Activated CD4-positive, alpha-beta T cell treated with anti-CD3 and anti-CD28 coated beads for 36 hours (primary cell): ENCODE measurements at regions not wholly inside any gene's neighbourhood (a gene's known extent, or its start where the extent isn't known, plus 50 kb on each side); places are given as distances from the start of the nearest gene placed in this dataset.

ENCODE experiments used
- ATAC-seq: fragments of 200-7000 bp; cut with Tn5 transposase; one replicate; pipeline ENCODE4 v1.10.0; 2021; ENCODE audit warnings: mild to moderate bottlenecking, moderate library complexity
- CTCF ChIA-PET: fragments of 350-600 bp; sonication (Branson Sonifier 250); formaldehyde crosslinking; loops from one replicate; lab custom pipeline; 2021; ENCODE audit warnings: antibody characterized with exemption; lab: Charles Lee
- POLR2A ChIA-PET: fragments of 350-600 bp; sonication (Branson Sonifier 250); formaldehyde crosslinking; loops from one replicate; lab custom pipeline; 2021; ENCODE audit warnings: antibody characterized with exemption, inconsistent platforms; lab: Charles Lee
- DNase-seq: peaks from one replicate; pipeline ENCODE4 v3.0.0-alpha.2; 2020
- H3K27ac Mint-ChIP-seq: one replicate; pipeline ENCODE4 v1.8.0; 2021; ENCODE audit warnings: mixed read lengths
- H3K27me3 Mint-ChIP-seq: one replicate; pipeline ENCODE4 v1.8.0; 2021; ENCODE audit warnings: mixed read lengths
- H3K36me3 Mint-ChIP-seq: one replicate; pipeline ENCODE4 v1.8.0; 2021; ENCODE audit warnings: low read depth, mixed read lengths
- H3K4me1 Mint-ChIP-seq: one replicate; pipeline ENCODE4 v1.8.0; 2021; ENCODE audit warnings: mixed read lengths
- H3K4me3 Mint-ChIP-seq: one replicate; pipeline ENCODE4 v1.8.0; 2021; ENCODE audit warnings: mild to moderate bottlenecking, moderate library complexity, mixed read lengths
- H3K9me3 Mint-ChIP-seq: one replicate; pipeline ENCODE4 v1.8.0; 2021; ENCODE audit warnings: low read depth, mixed read lengths
- intact Hi-C, 2 experiments: fragments of 100-400 bp; cut with DNase I in 1 of 2; cut with micrococcal nuclease in 1 of 2; formaldehyde crosslinking; loops; one replicate each; pipeline versions ENCODE4 v1.14.2 to v1.15.1; 2022 to 2024; cut with DNase I, micrococcal nuclease

GRCh38 chr5:25764733-25765132, 1120.0 kb upstream of the CDH10 start:
- H3K9me3 Mint-ChIP-seq: peaks cover 8% of the 10 kb centered on the region
- no peak overlapping the region for H3K4me3 Mint-ChIP-seq
- ChIA-PET CTCF (no interaction called here), POLR2A (no interaction called here)
- H3K27ac Mint-ChIP-seq: no peak overlapping the region
- DNase-seq (no peak), ATAC-seq (no peak)
- H3K27me3 Mint-ChIP-seq: no peaks in the 10 kb centered on the region
- no peaks in the 10 kb centered on the region for H3K36me3 Mint-ChIP-seq
- intact Hi-C loops: no loop called here
- H3K4me1 Mint-ChIP-seq: no peaks in the 10 kb centered on the region

GRCh38 chr5:25763781-25764180, 1119.0 kb upstream of the CDH10 start:
- ChIA-PET CTCF (no interaction called here), POLR2A (no interaction called here)
- H3K4me3 Mint-ChIP-seq: no peak overlapping the region
- intact Hi-C loops: no loop called here
- H3K27ac Mint-ChIP-seq: no peak overlapping the region
- ATAC-seq (no peak), DNase-seq (no peak)
- H3K9me3 Mint-ChIP-seq: peaks cover 6% of the 10 kb centered on the region
- no peaks in the 10 kb centered on the region for H3K27me3 Mint-ChIP-seq
- no peaks in the 10 kb centered on the region for H3K36me3 Mint-ChIP-seq
- no peaks in the 10 kb centered on the region for H3K4me1 Mint-ChIP-seq

- no peaks in the 10 kb centered on the region for H3K27me3 Mint-ChIP-seq
- no peak overlapping the region for H3K27ac Mint-ChIP-seq
- H3K4me1 Mint-ChIP-seq: no peaks in the 10 kb centered on the region
- peaks cover 36% of the 10 kb centered on the region for H3K9me3 Mint-ChIP-seq
- intact Hi-C loops: no loop called here
- no peak overlapping the region for H3K4me3 Mint-ChIP-seq
- POLR2A ChIA-PET: no interaction called here
- ATAC-seq: no peak
- CTCF ChIA-PET: no interaction called here
- DNase-seq: no peak
- no peaks in the 10 kb centered on the region for H3K36me3 Mint-ChIP-seq
These were observed 1110.1 kb upstream of the CDH10 start for GRCh38 chr5:25754895-25755294.

- no peaks in the 10 kb centered on the region for H3K27me3 Mint-ChIP-seq
- no peak overlapping the region for H3K4me3 Mint-ChIP-seq
- H3K36me3 Mint-ChIP-seq: no peaks in the 10 kb centered on the region
- no peaks in the 10 kb centered on the region for H3K4me1 Mint-ChIP-seq
- ATAC-seq (no peak), DNase-seq (no peak)
- H3K9me3 Mint-ChIP-seq: peaks cover 10% of the 10 kb centered on the region
- ChIA-PET POLR2A (no interaction called here), CTCF (no interaction called here)
- no peak overlapping the region for H3K27ac Mint-ChIP-seq
- intact Hi-C loops: no loop called here
These were observed 1100.1 kb upstream of the CDH10 start for GRCh38 chr5:25744908-25745307.

GRCh38 chr5:25716680-25717079, 1071.9 kb upstream of the CDH10 start:
- Mint-ChIP-seq H3K4me3 (no peak overlapping the region), H3K4me1 (no peaks in the 10 kb centered on the region), H3K27me3 (no peaks in the 10 kb centered on the region), H3K27ac (no peak overlapping the region), H3K9me3 (peaks cover 5% of the 10 kb centered on the region), H3K36me3 (no peaks in the 10 kb centered on the region)
- ChIA-PET POLR2A (no interaction called here), CTCF (no interaction called here)
- DNase-seq (no peak), ATAC-seq (no peak)
- intact Hi-C loops: no loop called here

GRCh38 chr5:25713259-25713658, 1068.5 kb upstream of the CDH10 start:
- ChIA-PET POLR2A (no interaction called here), CTCF (no interaction called here)
- no peak for ATAC-seq
- no peaks in the 10 kb centered on the region for H3K27me3 Mint-ChIP-seq
- no peaks in the 10 kb centered on the region for H3K4me1 Mint-ChIP-seq
- H3K27ac Mint-ChIP-seq: no peak overlapping the region
- H3K4me3 Mint-ChIP-seq: no peak overlapping the region
- intact Hi-C loops: no loop called here
- no peak for DNase-seq
- peaks cover 6% of the 10 kb centered on the region for H3K9me3 Mint-ChIP-seq
- no peaks in the 10 kb centered on the region for H3K36me3 Mint-ChIP-seq

- Mint-ChIP-seq H3K4me1 (no peaks in the 10 kb centered on the region), H3K27ac (no peak overlapping the region), H3K27me3 (no peaks in the 10 kb centered on the region), H3K9me3 (peaks cover 22% of the 10 kb centered on the region), H3K4me3 (no peak overlapping the region), H3K36me3 (no peaks in the 10 kb centered on the region)
- POLR2A ChIA-PET: no interaction called here
- CTCF ChIA-PET: no interaction called here
- intact Hi-C loops: no loop called here
- no peak for DNase-seq
- ATAC-seq: no peak
These were observed 1062.3 kb upstream of the CDH10 start for GRCh38 chr5:25707093-25707492.

GRCh38 chr5:25701936-25702335, 1057.2 kb upstream of the CDH10 start:
- CTCF ChIA-PET: interaction anchor here (0.7 kb wide), 1 partner anchor 885 kb away, joined by 3 read pairs; no protein-coding TSS in a partner anchor
- no peaks in the 10 kb centered on the region for H3K4me1 Mint-ChIP-seq
- no peaks in the 10 kb centered on the region for H3K27me3 Mint-ChIP-seq
- H3K9me3 Mint-ChIP-seq: peaks cover 19% of the 10 kb centered on the region
- POLR2A ChIA-PET: no interaction called here
- H3K4me3 Mint-ChIP-seq: no peak overlapping the region
- intact Hi-C loops: no loop called here
- DNase-seq: no peak
- H3K27ac Mint-ChIP-seq: no peak overlapping the region
- no peak for ATAC-seq
- H3K36me3 Mint-ChIP-seq: no peaks in the 10 kb centered on the region

GRCh38 chr5:25694801-25695200, 1050.0 kb upstream of the CDH10 start:
- Mint-ChIP-seq H3K27me3 (no peaks in the 10 kb centered on the region), H3K36me3 (no peaks in the 10 kb centered on the region), H3K4me3 (no peak overlapping the region), H3K4me1 (no peaks in the 10 kb centered on the region), H3K27ac (no peak overlapping the region), H3K9me3 (no peaks in the 10 kb centered on the region)
- ChIA-PET CTCF (no interaction called here), POLR2A (no interaction called here)
- intact Hi-C loops: no loop called here
- DNase-seq (no peak), ATAC-seq (no peak)

- Mint-ChIP-seq H3K4me1 (no peaks in the 10 kb centered on the region), H3K27ac (no peak overlapping the region), H3K9me3 (peaks cover 8% of the 10 kb centered on the region), H3K27me3 (no peaks in the 10 kb centered on the region), H3K4me3 (no peak overlapping the region), H3K36me3 (no peaks in the 10 kb centered on the region)
- intact Hi-C loops: no loop called here
- ATAC-seq (no peak), DNase-seq (no peak)
- ChIA-PET CTCF (no interaction called here), POLR2A (no interaction called here)
These were observed 1043.4 kb upstream of the CDH10 start for GRCh38 chr5:25688156-25688555.

GRCh38 chr5:25669645-25670401, 1025.0 kb upstream of the CDH10 start:
- Mint-ChIP-seq H3K4me3 (no peak overlapping the region), H3K27me3 (no peaks in the 10 kb centered on the region), H3K9me3 (peaks cover 12% of the 10 kb centered on the region), H3K4me1 (no peaks in the 10 kb centered on the region), H3K27ac (no peak overlapping the region), H3K36me3 (no peaks in the 10 kb centered on the region)
- ChIA-PET CTCF (no interaction called here), POLR2A (no interaction called here)
- DNase-seq: no peak
- no peak for ATAC-seq
- intact Hi-C loops: no loop called here

GRCh38 chr5:25662610-25663009, 1017.8 kb upstream of the CDH10 start:
- POLR2A ChIA-PET: no interaction called here
- peaks cover 10% of the 10 kb centered on the region for H3K9me3 Mint-ChIP-seq
- CTCF ChIA-PET: no interaction called here
- intact Hi-C loops: no loop called here
- DNase-seq: no peak
- H3K36me3 Mint-ChIP-seq: no peaks in the 10 kb centered on the region
- ATAC-seq: no peak
- H3K4me3 Mint-ChIP-seq: no peak overlapping the region
- no peaks in the 10 kb centered on the region for H3K4me1 Mint-ChIP-seq
- no peaks in the 10 kb centered on the region for H3K27me3 Mint-ChIP-seq
- H3K27ac Mint-ChIP-seq: no peak overlapping the region
